GM12873 (cell line): ENCODE measurements at regions not wholly inside any gene's neighbourhood (a gene's known extent, or its start where the extent isn't known, plus 50 kb on each side); places are given as distances from the start of the nearest gene placed in this dataset.

Source experiments
- TF ChIP-seq, protein P1 (sequence below): IDR thresholded peaks from 2 replicates; pipeline ENCODE4 v1.5.1; 2012; ENCODE audit warnings: low read depth, mild to moderate bottlenecking, moderate library complexity, low read length, control low read depth; ENCODE audit not compliant: insufficient read depth; ENCODE audit errors: missing control alignments

DNA sequence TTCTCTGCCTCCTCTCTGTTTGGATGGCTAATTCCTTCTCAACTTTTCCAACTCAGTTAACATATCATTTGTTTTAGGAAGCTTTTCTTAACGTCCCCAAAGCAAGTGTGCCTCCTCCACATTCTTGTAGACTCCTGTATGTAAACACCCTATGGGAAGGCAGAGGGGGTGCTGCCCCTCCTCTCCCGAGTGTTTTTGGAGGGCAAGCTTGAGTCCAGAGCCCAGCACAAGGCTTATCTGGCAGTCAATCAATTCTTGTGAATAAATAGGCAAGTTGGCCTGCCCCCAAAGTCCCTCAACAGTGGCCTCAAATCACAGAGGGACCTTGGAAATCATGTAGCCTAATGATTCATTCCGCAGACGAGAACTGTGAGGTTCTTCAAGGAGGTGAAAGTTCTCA, 305.6 kb downstream of the RPS24 start:
- TF ChIP-seq, protein P1, sequence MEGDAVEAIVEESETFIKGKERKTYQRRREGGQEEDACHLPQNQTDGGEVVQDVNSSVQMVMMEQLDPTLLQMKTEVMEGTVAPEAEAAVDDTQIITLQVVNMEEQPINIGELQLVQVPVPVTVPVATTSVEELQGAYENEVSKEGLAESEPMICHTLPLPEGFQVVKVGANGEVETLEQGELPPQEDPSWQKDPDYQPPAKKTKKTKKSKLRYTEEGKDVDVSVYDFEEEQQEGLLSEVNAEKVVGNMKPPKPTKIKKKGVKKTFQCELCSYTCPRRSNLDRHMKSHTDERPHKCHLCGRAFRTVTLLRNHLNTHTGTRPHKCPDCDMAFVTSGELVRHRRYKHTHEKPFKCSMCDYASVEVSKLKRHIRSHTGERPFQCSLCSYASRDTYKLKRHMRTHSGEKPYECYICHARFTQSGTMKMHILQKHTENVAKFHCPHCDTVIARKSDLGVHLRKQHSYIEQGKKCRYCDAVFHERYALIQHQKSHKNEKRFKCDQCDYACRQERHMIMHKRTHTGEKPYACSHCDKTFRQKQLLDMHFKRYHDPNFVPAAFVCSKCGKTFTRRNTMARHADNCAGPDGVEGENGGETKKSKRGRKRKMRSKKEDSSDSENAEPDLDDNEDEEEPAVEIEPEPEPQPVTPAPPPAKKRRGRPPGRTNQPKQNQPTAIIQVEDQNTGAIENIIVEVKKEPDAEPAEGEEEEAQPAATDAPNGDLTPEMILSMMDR, result no peak

DNA sequence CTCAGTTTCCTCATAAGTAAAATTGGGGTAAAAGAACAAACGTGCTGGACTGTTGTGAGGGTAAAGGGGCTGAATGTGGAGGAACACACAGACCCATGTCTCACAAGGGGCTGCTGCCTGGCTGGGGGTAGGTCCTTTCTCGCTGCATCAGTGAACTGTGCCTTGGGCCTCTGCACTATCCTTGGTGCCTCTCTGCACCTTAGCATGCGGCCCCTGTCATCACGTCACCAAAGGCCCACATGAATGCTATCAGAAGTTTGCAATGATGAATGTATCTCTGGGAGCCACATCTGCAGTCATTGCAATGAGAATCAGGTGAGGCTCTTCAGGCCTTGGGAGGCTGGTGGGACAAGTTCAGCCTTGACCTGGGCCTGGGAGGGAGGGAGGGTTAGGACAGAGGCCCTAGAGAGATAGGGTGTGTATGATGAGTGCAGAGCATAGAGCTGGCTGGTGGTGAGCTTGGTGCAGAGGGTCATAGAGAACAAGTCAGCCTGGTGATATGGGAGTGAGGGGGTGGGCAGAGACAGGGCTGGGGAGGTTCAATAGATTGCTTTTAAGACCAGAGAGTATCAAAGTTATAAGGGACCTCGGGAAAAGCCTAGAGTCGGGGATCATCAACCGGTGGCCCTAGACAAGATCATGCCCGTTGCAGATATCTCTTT, 308.4 kb downstream of the RPS24 start:
- TF ChIP-seq, protein P1, result no peak

DNA sequence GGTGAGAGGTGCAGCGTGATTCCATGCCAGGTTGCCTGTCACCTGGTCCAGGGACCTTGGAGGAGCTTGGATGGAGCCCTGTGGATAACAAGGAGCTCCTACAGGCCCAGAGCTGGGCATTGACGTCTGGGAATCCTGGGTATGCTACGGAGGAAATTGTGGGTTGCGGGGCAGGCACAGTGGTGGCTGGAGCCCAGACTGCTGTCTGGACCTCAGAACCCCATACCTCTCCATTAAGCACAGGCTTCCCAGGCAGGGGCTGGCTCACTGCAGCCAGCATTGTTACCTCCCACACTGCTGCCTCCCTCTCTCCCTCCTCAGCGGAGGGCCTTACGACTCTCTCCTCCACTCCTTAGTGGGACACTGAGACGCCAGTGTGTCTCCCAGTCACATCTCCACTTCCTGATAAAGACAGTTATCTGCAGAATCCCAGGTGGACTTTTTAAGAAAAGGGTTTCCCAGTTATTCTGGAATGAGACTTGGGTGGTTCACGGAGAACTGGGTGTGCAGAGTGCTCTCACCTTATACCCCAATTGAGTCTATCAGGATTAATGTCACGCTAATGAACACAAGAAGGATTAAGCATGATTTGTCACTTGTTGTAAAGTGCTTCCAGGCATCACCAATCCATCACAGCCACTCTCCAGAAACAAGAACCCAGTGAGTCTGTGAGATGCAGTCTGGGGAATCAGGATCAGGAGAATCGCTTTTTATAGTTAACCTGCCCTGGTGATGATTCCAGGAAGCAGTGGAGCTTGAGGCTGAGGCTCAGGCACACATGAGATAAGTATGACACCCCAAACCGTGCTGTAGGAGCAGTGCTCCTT, 309.4 kb downstream of the RPS24 start:
- TF ChIP-seq, protein P1, result no peak

DNA sequence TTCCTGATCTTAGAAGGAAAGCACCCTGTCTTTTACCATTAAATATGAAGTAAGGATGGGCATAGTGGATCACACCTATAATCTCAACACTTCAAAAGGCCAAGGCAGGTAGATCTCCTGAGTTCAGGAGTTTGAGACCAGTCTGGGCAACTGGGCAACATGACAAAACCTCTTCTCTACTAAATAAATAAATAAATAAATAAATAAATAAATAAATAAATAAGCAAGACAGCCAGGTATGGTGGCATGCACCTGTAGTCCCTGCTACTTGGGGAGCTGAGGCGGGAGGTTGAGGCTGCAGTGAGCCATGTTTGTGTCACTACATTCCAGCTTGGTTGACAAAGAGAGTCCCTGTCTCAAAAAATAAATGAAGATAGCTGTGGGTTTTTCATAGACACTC, 313.1 kb downstream of the RPS24 start:
- TF ChIP-seq, protein P1, result no peak

DNA sequence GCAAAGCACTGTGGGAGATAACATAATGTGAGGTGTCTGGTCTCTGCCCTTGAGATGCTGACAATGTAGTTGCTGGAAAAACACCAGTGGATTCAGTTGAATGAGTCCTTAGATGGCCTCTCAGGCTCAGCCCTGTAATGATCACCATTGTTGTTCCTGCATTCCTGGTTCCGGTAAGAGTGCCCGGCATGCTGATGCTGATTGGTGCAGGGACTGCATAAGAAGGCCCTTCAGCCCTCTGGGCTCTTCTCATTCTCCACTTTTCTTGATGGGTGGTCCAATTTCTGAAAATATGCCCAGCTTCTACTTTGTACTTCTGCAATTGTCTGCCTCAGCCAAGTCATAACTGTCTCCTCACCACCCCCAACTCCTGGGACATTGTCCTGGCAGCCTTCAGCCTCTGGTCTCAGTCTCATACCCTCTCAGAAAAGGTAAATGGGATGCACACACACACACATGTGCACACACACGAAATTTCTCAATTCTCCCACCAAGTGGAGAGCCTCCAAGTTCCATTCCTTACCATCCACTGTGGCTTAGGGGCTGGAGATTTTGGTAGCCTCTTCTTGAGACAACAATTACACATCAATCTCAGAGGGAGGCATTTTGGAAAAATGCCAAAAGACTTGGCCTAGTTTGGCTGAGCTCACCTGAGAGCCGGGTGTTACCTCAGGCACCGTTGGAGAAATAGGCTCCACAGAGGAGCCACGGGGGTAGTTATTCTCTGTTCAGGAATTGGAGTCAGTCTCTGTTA, 314.9 kb downstream of the RPS24 start:
- TF ChIP-seq, protein P1, result no peak

DNA sequence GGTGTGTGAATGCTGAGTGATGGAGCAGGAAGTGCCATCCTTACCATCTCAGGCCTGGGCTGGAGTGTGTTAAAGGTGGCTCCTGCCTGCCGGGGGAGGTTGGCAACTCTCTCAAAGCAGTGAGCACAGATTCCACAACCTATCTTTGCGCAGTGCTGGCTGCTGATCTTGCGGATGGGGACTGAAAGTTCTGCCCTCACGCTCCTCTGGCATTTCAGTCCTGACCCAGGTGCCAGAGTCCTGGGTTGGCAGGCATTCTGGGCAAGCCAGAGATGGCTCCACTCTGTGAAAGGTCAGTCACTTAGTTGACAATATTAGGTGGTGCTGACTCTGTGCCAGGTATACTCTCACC, 315.5 kb downstream of the RPS24 start:
- TF ChIP-seq, protein P1, result no peak
